ENCODE measurements at regions not wholly inside any gene's neighbourhood (a gene's known extent, or its start where the extent isn't known, plus 50 kb on each side); places are given as distances from the start of the nearest gene placed in this dataset.

DNA sequence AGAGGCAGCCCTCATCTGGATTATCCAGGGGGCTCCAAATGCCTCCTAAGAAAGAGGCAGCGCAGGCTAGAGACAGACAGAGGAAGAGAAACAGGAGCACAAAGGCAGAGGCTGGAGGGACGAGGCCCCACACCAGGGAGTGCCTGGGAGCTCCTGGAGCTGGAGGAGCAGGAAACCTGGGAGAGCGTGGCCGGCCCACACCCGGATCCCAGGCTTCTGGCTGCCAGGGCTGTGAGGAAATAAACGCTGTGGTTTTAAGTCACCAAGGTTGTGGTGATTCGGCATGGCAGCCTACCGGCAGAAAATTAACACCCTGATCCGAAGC, 165.5 kb downstream of the OLFM1 start:
- Histone ChIP-seq H3K4me3 (ENCODE audit: low read depth in 2 of 2, low read length in 2 of 2) (no peak overlapping the region), H3K27me3 (ENCODE audit: control insufficient read depth, insufficient read depth, low read length) (no peaks in the 10 kb centered on the region; the same call in 1 of the 2 replicates), H3K27ac (ENCODE audit: low read length) (no peak overlapping the region), H3K36me3 (ENCODE audit: control insufficient read depth, insufficient read depth, low read length) (no peaks in the 10 kb centered on the region), H3K4me1 (ENCODE audit: control insufficient read depth, insufficient read depth, low read length) (no peaks in the 10 kb centered on the region), H3K9me3 (ENCODE audit: control insufficient read depth, insufficient read depth, low read depth, low read length) (no peaks in the 10 kb centered on the region)
- no peak for DNase-seq (ENCODE audit: low read depth, low spot score)
- ATAC-seq: no peak
- intact Hi-C loops (cut with micrococcal nuclease; ENCODE audit: unreplicated experiment) (no loop called here), in situ Hi-C loops (cut with HindIII; ENCODE audit: low pct_unique_long_range_greater_than_20kb, low sequenced_read_pairs) (no loop called here)
- TF ChIP-seq, protein P1, sequence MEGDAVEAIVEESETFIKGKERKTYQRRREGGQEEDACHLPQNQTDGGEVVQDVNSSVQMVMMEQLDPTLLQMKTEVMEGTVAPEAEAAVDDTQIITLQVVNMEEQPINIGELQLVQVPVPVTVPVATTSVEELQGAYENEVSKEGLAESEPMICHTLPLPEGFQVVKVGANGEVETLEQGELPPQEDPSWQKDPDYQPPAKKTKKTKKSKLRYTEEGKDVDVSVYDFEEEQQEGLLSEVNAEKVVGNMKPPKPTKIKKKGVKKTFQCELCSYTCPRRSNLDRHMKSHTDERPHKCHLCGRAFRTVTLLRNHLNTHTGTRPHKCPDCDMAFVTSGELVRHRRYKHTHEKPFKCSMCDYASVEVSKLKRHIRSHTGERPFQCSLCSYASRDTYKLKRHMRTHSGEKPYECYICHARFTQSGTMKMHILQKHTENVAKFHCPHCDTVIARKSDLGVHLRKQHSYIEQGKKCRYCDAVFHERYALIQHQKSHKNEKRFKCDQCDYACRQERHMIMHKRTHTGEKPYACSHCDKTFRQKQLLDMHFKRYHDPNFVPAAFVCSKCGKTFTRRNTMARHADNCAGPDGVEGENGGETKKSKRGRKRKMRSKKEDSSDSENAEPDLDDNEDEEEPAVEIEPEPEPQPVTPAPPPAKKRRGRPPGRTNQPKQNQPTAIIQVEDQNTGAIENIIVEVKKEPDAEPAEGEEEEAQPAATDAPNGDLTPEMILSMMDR (IDR thresholded peaks at IDR 0.05): no peak
- TF ChIP-seq SIN3A (IDR thresholded peaks at IDR 0.05; ENCODE audit: borderline replicate concordance, insufficient read depth, low read depth, low read length) (no peak), POLR2AphosphoS5 (IDR thresholded peaks at IDR 0.05; ENCODE audit: low read depth, low read length) (no peak), TCF7L2 (IDR thresholded peaks at IDR 0.05; ENCODE audit: low read depth, low read length) (no peak)
- TF ChIP-seq, protein P2, sequence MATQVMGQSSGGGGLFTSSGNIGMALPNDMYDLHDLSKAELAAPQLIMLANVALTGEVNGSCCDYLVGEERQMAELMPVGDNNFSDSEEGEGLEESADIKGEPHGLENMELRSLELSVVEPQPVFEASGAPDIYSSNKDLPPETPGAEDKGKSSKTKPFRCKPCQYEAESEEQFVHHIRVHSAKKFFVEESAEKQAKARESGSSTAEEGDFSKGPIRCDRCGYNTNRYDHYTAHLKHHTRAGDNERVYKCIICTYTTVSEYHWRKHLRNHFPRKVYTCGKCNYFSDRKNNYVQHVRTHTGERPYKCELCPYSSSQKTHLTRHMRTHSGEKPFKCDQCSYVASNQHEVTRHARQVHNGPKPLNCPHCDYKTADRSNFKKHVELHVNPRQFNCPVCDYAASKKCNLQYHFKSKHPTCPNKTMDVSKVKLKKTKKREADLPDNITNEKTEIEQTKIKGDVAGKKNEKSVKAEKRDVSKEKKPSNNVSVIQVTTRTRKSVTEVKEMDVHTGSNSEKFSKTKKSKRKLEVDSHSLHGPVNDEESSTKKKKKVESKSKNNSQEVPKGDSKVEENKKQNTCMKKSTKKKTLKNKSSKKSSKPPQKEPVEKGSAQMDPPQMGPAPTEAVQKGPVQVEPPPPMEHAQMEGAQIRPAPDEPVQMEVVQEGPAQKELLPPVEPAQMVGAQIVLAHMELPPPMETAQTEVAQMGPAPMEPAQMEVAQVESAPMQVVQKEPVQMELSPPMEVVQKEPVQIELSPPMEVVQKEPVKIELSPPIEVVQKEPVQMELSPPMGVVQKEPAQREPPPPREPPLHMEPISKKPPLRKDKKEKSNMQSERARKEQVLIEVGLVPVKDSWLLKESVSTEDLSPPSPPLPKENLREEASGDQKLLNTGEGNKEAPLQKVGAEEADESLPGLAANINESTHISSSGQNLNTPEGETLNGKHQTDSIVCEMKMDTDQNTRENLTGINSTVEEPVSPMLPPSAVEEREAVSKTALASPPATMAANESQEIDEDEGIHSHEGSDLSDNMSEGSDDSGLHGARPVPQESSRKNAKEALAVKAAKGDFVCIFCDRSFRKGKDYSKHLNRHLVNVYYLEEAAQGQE (IDR thresholded peaks at IDR 0.05; ENCODE audit: insufficient read depth in 1 of 2, low read depth in 2 of 2, low read length in 1 of 2): no peak
- ChIA-PET POLR2A (no interaction called here), CTCF (no interaction called here)
- BruUV-seq (replicated peaks): no TSS peak

DNA sequence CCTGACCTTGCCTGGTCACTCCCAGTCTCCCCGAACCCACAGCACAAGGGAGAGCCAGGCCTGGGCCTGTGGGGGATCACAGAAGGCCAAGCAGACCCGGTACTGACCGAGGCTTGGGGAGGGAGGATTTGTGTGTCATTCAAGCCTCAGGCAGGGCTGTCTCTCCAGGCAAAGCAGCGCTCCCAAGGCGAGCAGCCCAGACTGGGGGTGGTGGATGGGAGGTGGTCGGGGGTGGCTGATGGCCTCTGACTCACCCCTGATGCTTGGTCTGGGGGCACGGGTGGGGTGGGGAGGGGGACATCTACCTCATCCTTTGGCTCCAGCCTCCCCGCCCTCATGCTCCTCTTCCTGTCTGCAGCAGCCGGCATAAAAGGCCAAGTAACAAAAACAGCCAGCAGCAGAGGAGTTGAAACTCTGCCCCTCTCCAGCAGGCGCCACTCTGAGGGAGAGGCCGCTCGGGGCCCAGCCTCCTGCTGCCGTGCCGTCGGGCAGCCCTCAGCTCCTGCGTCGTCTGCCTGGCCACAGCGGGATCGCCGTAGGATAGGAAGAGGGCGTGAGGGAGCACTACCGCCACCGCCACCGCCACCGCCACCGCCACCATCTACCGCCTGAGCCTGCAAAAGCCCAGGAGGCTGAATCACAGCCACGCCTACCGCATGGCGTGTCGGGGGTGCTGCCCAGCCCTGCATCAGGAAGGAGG, 166.0 kb downstream of the OLFM1 start:
- CTCF ChIA-PET: no interaction called here
- DNase-seq (ENCODE audit: low read depth, low spot score): no peak
- POLR2A ChIA-PET: no interaction called here

More for the DNA sequence above, 166.0 kb downstream of the OLFM1 start:
- in situ Hi-C loops (cut with HindIII; ENCODE audit: low pct_unique_long_range_greater_than_20kb, low sequenced_read_pairs): no loop called here
- no TSS peak for BruUV-seq (replicated peaks)
- H3K36me3 ChIP-seq (ENCODE audit: control insufficient read depth, insufficient read depth, low read length): no peaks in the 10 kb centered on the region
- no peaks in the 10 kb centered on the region for H3K9me3 ChIP-seq (ENCODE audit: control insufficient read depth, insufficient read depth, low read depth, low read length)
- no peak for ATAC-seq
- H3K27ac ChIP-seq (ENCODE audit: low read length): no peak overlapping the region
- H3K4me3 ChIP-seq (ENCODE audit: low read depth in 2 of 2, low read length in 2 of 2): no peak overlapping the region
- H3K27me3 ChIP-seq (ENCODE audit: control insufficient read depth, insufficient read depth, low read length): no peaks in the 10 kb centered on the region; the same call in 1 of the 2 replicates
- TF ChIP-seq, protein P2 (IDR thresholded peaks at IDR 0.05; ENCODE audit: insufficient read depth in 1 of 2, low read depth in 2 of 2, low read length in 1 of 2): no peak
- no peak for TF ChIP-seq SIN3A (IDR thresholded peaks at IDR 0.05; ENCODE audit: borderline replicate concordance, insufficient read depth, low read depth, low read length)
- TF ChIP-seq POLR2AphosphoS5 (IDR thresholded peaks at IDR 0.05; ENCODE audit: low read depth, low read length): no peak
- TF ChIP-seq, protein P1 (IDR thresholded peaks at IDR 0.05): no peak
- no peak for TF ChIP-seq TCF7L2 (IDR thresholded peaks at IDR 0.05; ENCODE audit: low read depth, low read length)
- intact Hi-C loops (cut with micrococcal nuclease; ENCODE audit: unreplicated experiment): no loop called here
- H3K4me1 ChIP-seq (ENCODE audit: control insufficient read depth, insufficient read depth, low read length): no peaks in the 10 kb centered on the region
